ENCODE measurements at regions not wholly inside any gene's neighbourhood (a gene's known extent, or its start where the extent isn't known, plus 50 kb on each side); places are given as distances from the start of the nearest gene placed in this dataset.

- in situ Hi-C loops (cut with MboI; ENCODE audit: low sequenced_read_pairs, unreplicated experiment), result no loop called here
- no peak for TF ChIP-seq CTCF (IDR thresholded peaks at IDR 0.05; ENCODE audit: borderline replicate concordance, control extremely low read depth, extremely low read depth, insufficient read depth, missing control alignments)
- no peak for DNase-seq (ENCODE audit: low spot score)
These were observed 145.7 kb upstream of the B3GAT1 start for GRCh38 chr11:134557571-134558257.

DNA sequence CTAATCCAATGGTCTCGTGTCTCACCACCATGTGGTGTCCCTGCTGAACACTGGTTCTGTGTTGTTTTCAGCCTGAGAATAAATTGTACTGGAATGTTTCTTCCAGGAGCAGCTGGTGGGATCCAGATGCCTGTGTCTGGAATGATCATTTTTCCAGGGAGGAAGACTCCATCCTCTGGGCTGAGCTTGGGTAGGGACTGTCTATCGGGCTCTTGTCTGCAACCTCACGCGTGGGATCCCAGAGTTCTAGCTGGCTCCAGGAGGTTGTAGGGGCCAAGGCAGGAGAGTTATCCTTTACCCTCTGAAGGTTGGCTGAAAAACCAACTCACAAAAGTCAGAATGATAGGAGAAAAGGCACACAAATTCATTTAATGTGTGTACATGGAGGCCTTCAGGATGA is 144.1 kb upstream of the B3GAT1 start:
- in situ Hi-C loops (cut with MboI; ENCODE audit: low sequenced_read_pairs, unreplicated experiment), result no loop called here
- no peak for TF ChIP-seq CTCF (IDR thresholded peaks at IDR 0.05; ENCODE audit: borderline replicate concordance, control extremely low read depth, extremely low read depth, insufficient read depth, missing control alignments)

DNA sequence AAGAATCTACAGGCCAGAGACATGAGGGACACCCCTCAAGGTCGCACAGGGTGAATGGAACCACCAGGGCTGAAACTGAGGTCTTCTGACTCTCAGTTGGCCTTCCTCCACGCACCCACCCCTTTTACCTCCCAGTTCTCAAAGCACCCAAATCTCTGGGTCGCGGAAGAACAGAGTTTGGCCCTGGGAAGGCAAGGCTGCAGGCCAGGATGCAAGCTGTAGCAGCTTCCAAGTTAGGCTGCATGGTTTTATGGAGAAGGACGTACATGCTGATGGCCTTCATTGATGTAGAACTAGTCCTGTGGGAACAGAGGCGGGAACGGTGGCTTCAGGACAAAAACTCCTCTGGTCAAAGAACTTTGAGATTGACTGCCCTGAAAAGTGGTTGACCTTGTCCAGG is 143.5 kb upstream of the B3GAT1 start:
- in situ Hi-C loops (cut with MboI; ENCODE audit: low sequenced_read_pairs, unreplicated experiment), result no loop called here
- DNase-seq (ENCODE audit: low spot score), result no peak
- no peak for TF ChIP-seq CTCF (IDR thresholded peaks at IDR 0.05; ENCODE audit: borderline replicate concordance, control extremely low read depth, extremely low read depth, insufficient read depth, missing control alignments)

More for the DNA sequence above, 144.1 kb upstream of the B3GAT1 start:
- no peak for DNase-seq (ENCODE audit: low spot score)

DNA sequence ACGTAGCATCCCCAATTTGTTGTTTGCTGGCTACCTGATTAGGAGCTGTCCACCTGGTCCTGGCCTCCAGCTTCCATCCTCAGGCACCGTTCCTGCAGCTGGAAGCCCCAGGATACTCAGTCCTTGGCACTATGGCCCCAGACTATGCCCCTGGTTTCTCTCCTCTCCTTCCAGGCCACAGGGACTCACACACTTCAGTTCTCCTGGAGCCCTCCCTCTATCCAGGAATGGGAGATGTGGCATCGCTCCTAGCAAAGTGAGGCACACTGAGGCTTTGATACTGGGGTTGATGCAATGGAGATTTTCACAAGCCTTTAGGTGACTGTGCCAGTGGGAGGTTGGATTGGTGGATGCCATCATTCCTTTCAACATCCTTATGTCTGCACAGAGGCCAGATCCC is 142.8 kb upstream of the B3GAT1 start:
- no peak for TF ChIP-seq CTCF (IDR thresholded peaks at IDR 0.05; ENCODE audit: borderline replicate concordance, control extremely low read depth, extremely low read depth, insufficient read depth, missing control alignments)
- no peak for DNase-seq (ENCODE audit: low spot score)
- in situ Hi-C loops (cut with MboI; ENCODE audit: low sequenced_read_pairs, unreplicated experiment), result no loop called here

- in situ Hi-C loops (cut with MboI; ENCODE audit: low sequenced_read_pairs, unreplicated experiment), result no loop called here
- no peak for DNase-seq (ENCODE audit: low spot score)
- TF ChIP-seq CTCF (IDR thresholded peaks at IDR 0.05; ENCODE audit: borderline replicate concordance, control extremely low read depth, extremely low read depth, insufficient read depth, missing control alignments), result no peak
These were observed 142.1 kb upstream of the B3GAT1 start for GRCh38 chr11:134554106-134554505.

DNA sequence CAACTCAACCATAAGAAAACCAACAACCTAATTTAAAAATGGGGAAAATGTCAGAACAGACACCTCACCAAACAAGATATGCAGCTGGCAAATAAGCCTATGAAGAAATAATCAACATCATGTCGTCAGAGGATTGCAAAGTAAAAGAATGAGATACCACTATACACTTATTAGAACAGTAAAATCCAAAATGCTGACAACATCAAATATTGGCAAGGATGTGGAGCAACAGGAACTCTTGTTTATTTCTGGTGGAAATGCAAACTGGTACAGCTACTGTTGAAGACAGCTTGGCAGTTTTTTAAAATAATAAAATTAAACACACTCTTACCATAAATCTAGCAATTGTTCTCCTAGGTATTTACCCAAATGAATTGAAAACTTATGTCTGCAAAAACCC is 140.7 kb upstream of the B3GAT1 start:
- no peak for DNase-seq (ENCODE audit: low spot score)
- TF ChIP-seq CTCF (IDR thresholded peaks at IDR 0.05; ENCODE audit: borderline replicate concordance, control extremely low read depth, extremely low read depth, insufficient read depth, missing control alignments), result no peak
- in situ Hi-C loops (cut with MboI; ENCODE audit: low sequenced_read_pairs, unreplicated experiment), result no loop called here

Data from GM13976 (cell line).